PC-3 (cell line): ENCODE measurements at regions not wholly inside any gene's neighbourhood (a gene's known extent, or its start where the extent isn't known, plus 50 kb on each side); places are given as distances from the start of the nearest gene placed in this dataset.

Source experiments
- ATAC-seq: fragments of 200-7000 bp; cut with Tn5 transposase; 2 replicates; pipeline ENCODE4 v1.9.1; 2020; ENCODE audit warnings: mild to moderate bottlenecking, moderate library complexity
- BruUV-seq: library from RNA; stranded (reverse); fragments of 400-500 nt; replicated peaks from 2 replicates; lab custom pipeline; 2021; lab: Mats Ljungman, UMichigan
- CTCF ChIA-PET: fragments of 300-600 bp; sonication (Branson Sonifier 250); formaldehyde crosslinking; loops from one replicate; lab custom pipeline; 2022; ENCODE audit warnings: antibody characterized with exemption; lab: Charles Lee
- POLR2A ChIA-PET: fragments of 300-600 bp; sonication (Branson Sonifier 250); formaldehyde crosslinking; loops from one replicate; lab custom pipeline; 2022; ENCODE audit warnings: antibody characterized with exemption; ENCODE audit not compliant: unreplicated experiment; lab: Charles Lee
- DNase-seq: peaks from one replicate; pipeline ENCODE4 v3.0.0-alpha.2; 2015
- H2AFZ ChIP-seq: fragments of 300-600 bp; sonication (generic); 2 replicates; pipeline ENCODE4 v1.6.0; 2016; ENCODE audit warnings: antibody characterized with exemption, low read length
- H3F3A ChIP-seq: fragments of 300-600 bp; sonication (generic); one replicate; pipeline ENCODE4 v1.6.0; 2017; ENCODE audit warnings: antibody characterized with exemption, low read length, control low read depth, mild to moderate bottlenecking; ENCODE audit not compliant: unreplicated experiment
- H3K27ac ChIP-seq: fragments of 300-600 bp; sonication (generic); 2 replicates; pipeline ENCODE4 v1.5.1; 2016; ENCODE audit warnings: mild to moderate bottlenecking, low read length
- H3K27me3 ChIP-seq: fragments of 300-600 bp; sonication (generic); 2 replicates; pipeline ENCODE4 v1.6.1; 2016; ENCODE audit warnings: low read length, mixed read lengths
- H3K36me3 ChIP-seq: fragments of 300-600 bp; sonication (generic); 2 replicates; pipeline ENCODE4 v1.6.1; 2016; ENCODE audit warnings: low read depth, mixed run types, low read length, mixed read lengths
- H3K4me1 ChIP-seq: fragments of 300-600 bp; sonication (generic); 2 replicates; pipeline ENCODE4 v1.5.1; 2016; ENCODE audit warnings: low read length; ENCODE audit not compliant: insufficient read depth
- H3K4me2 ChIP-seq: fragments of 300-600 bp; sonication (generic); 2 replicates; pipeline ENCODE4 v1.6.0; 2016; ENCODE audit warnings: low read length
- H3K4me3 ChIP-seq: fragments of 300-600 bp; sonication (generic); 2 replicates; pipeline ENCODE4 v1.5.1; 2016; ENCODE audit warnings: mild to moderate bottlenecking, low read length, mixed read lengths
- H3K79me2 ChIP-seq: fragments of 300-600 bp; sonication (generic); 2 replicates; pipeline ENCODE4 v1.6.1; 2017; ENCODE audit warnings: low read length, mixed read lengths
- H3K9ac ChIP-seq: fragments of 300-600 bp; sonication (generic); 2 replicates; pipeline ENCODE4 v1.6.0; 2016; ENCODE audit warnings: mild to moderate bottlenecking, low read length
- H3K9me2 ChIP-seq: fragments of 300-600 bp; sonication (generic); replicated peaks from 2 replicates; pipeline ENCODE4 v1.6.1; 2016; ENCODE audit warnings: mixed run types, low read length, mixed read lengths
- H3K9me3 ChIP-seq: fragments of 300-600 bp; sonication (generic); 2 replicates; pipeline ENCODE4 v1.6.1; 2016; ENCODE audit warnings: low read length, mixed read lengths
- H4K20me1 ChIP-seq: fragments of 300-600 bp; sonication (generic); 2 replicates; pipeline ENCODE4 v1.6.1; 2016; ENCODE audit warnings: low read length, mixed read lengths
- EZH2 ChIP-seq: fragments of 300-600 bp; sonication (generic); IDR thresholded peaks from one replicate; pipeline ENCODE4 v1.6.1; 2017; ENCODE audit warnings: antibody characterized with exemption, mild to moderate bottlenecking, low read length; ENCODE audit not compliant: unreplicated experiment
- EZH2phosphoT487 ChIP-seq: fragments of 300-600 bp; sonication (generic); IDR thresholded peaks from 2 replicates; pipeline ENCODE4 v1.6.1; 2018; ENCODE audit warnings: mild to moderate bottlenecking, antibody characterized with exemption, low read length, borderline replicate concordance
- intact Hi-C: fragments of 100-400 bp; cut with micrococcal nuclease; formaldehyde crosslinking; loops from 2 replicates; pipeline ENCODE4 v1.9.0; 2023
- TF ChIP-seq, protein P1 (sequence below): fragments of 300-600 bp; sonication (generic); conservative IDR thresholded peaks from 2 replicates; pipeline ENCODE4 v1.5.1; 2017; ENCODE audit warnings: antibody characterized with exemption, low read depth, mild to moderate bottlenecking, low read length

DNA sequence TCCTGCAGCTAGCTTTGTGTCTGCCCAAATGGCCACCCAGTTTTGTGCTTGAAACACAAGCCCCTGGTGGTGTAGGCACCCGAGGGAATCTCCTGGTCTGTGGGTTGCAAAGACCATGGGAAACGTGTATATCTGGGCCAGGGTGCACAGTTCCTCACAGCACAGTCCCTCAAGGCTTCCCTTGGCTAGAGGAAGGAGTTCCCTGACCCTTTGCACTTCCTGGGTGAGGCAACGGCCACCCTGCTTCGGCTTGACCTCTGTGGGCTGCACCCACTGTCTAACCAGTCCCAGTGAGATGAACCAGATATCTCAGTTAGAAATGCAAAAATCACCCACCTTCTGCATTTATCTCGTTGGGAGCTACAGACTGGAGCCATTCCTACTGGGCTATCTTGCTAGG, 865.0 kb upstream of the ACO1 start:
- DNase-seq (no peak), ATAC-seq (no peak)
- Histone ChIP-seq H3K9ac (no peak overlapping the region), H3K79me2 (no peaks in the 10 kb centered on the region), H3K9me3 (no peaks in the 10 kb centered on the region), H3F3A (no peaks in the 10 kb centered on the region), H2AFZ (no peak overlapping the region), H3K4me2 (no peak overlapping the region), H4K20me1 (no peaks in the 10 kb centered on the region), H3K9me2 (no peaks in the 10 kb centered on the region), H3K4me1 (no peaks in the 10 kb centered on the region), H3K4me3 (no peak overlapping the region), H3K36me3 (no peaks in the 10 kb centered on the region), H3K27me3 (no peaks in the 10 kb centered on the region), H3K27ac (no peak overlapping the region)
- CTCF ChIA-PET: no interaction called here
- no TSS peak for BruUV-seq
- intact Hi-C loops: no loop called here
- TF ChIP-seq, protein P1, sequence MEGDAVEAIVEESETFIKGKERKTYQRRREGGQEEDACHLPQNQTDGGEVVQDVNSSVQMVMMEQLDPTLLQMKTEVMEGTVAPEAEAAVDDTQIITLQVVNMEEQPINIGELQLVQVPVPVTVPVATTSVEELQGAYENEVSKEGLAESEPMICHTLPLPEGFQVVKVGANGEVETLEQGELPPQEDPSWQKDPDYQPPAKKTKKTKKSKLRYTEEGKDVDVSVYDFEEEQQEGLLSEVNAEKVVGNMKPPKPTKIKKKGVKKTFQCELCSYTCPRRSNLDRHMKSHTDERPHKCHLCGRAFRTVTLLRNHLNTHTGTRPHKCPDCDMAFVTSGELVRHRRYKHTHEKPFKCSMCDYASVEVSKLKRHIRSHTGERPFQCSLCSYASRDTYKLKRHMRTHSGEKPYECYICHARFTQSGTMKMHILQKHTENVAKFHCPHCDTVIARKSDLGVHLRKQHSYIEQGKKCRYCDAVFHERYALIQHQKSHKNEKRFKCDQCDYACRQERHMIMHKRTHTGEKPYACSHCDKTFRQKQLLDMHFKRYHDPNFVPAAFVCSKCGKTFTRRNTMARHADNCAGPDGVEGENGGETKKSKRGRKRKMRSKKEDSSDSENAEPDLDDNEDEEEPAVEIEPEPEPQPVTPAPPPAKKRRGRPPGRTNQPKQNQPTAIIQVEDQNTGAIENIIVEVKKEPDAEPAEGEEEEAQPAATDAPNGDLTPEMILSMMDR: no peak
- TF ChIP-seq EZH2 (no peak), EZH2phosphoT487 (no peak)
- POLR2A ChIA-PET: no interaction called here

DNA sequence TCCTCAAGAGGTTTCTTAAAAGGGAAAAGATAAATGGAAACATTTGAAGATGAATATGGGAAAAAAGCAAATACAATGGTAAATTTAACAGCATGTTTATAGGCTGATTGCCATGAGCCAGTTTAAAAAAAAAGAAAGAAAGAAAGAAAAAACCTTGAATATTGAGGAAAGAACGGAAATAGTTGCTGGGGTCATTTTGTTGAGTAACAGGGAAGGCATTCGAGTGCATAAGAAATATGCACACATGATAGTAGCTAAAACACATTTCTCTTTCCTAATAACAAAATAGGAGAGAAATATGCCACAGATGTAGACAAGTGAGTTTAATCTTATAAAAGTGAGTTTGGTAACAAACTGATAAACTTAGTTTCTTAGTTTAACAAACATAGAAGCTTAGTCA, 864.6 kb upstream of the ACO1 start:
- H3K9me2 ChIP-seq: no peaks in the 10 kb centered on the region
- H2AFZ ChIP-seq: no peak overlapping the region
- POLR2A ChIA-PET: no interaction called here
- ATAC-seq: no peak
- TF ChIP-seq, protein P1: no peak
- no TSS peak for BruUV-seq
- H3K9me3 ChIP-seq: no peaks in the 10 kb centered on the region
- no peaks in the 10 kb centered on the region for H3K36me3 ChIP-seq
- H3K4me2 ChIP-seq: no peak overlapping the region
- H3K27me3 ChIP-seq: no peaks in the 10 kb centered on the region
- H3K79me2 ChIP-seq: no peaks in the 10 kb centered on the region
- H3K4me3 ChIP-seq: no peak overlapping the region
- no peak overlapping the region for H3K9ac ChIP-seq
- CTCF ChIA-PET: no interaction called here
- intact Hi-C loops: no loop called here
- DNase-seq: no peak
- H3K4me1 ChIP-seq: no peaks in the 10 kb centered on the region
- no peak overlapping the region for H3K27ac ChIP-seq
- H4K20me1 ChIP-seq: no peaks in the 10 kb centered on the region
- H3F3A ChIP-seq: no peaks in the 10 kb centered on the region

DNA sequence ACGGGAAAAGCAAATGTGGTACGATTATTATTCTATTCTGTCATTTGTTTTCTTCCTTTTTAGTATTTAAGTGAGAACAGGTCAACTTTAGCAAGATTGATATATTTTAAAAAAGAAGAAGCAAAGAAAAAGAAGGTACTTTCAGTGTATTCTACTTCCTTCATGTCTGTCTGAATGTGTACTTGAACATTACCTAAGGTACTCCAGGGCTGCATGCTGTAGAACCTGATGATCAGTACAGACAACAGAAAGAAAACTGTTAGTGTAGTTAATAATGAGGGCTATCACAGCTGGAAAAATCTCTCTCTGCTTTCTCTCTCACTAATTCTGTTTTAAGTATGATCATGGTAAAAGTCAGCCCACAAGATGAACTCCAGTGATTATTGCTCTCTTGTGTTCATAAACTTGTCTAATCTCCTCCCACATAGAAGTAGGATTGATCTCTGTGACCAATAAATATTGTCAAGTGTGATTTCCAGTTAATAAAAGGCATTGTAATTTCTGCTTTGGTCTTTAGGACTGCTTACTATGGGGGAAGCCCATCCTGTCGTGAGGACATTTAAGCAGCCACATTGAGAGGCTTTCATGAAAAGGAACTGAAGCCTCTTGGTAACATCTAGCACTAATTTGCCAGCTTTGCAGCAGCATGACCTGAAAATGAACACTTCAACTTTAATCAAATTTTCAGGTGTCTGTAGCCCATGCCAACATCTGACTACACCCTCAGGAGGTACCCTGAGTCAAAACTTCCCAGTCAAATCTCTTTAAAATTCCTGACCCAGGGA, 864.0 kb upstream of the ACO1 start:
- BruUV-seq: no TSS peak
- Histone ChIP-seq H3K9me3 (no peaks in the 10 kb centered on the region), H3K27me3 (no peaks in the 10 kb centered on the region), H4K20me1 (no peaks in the 10 kb centered on the region), H3F3A (no peaks in the 10 kb centered on the region), H3K4me3 (no peak overlapping the region), H2AFZ (no peak overlapping the region), H3K27ac (no peak overlapping the region), H3K4me1 (no peaks in the 10 kb centered on the region), H3K36me3 (no peaks in the 10 kb centered on the region), H3K9me2 (no peaks in the 10 kb centered on the region), H3K9ac (no peak overlapping the region), H3K79me2 (no peaks in the 10 kb centered on the region), H3K4me2 (no peak overlapping the region)
- TF ChIP-seq EZH2: no peak
- TF ChIP-seq, protein P1: no peak
- TF ChIP-seq EZH2phosphoT487: no peak
- no peak for ATAC-seq
- DNase-seq: no peak
- intact Hi-C loops: no loop called here
- ChIA-PET CTCF (no interaction called here), POLR2A (no interaction called here)
